Loucy (cell line): ENCODE measurements at regions not wholly inside any gene's neighbourhood (a gene's known extent, or its start where the extent isn't known, plus 50 kb on each side); places are given as distances from the start of the nearest gene placed in this dataset.

Source experiments
- H2AFZ ChIP-seq: fragments of 200-600 bp; sonication (generic); 2 replicates; pipeline ENCODE4 v1.6.0; 2016; ENCODE audit warnings: antibody characterized with exemption, mild to moderate bottlenecking, low read length, moderate library complexity
- H3F3A ChIP-seq: fragments of 200-600 bp; 2 replicates; pipeline ENCODE4 v1.6.0; 2016; ENCODE audit warnings: antibody characterized with exemption, low read depth, mild to moderate bottlenecking
- H3K27me3 ChIP-seq: fragments of 200-600 bp; sonication (generic); 2 replicates; pipeline ENCODE4 v1.6.1; 2014; ENCODE audit warnings: low read length, mild to moderate bottlenecking; ENCODE audit not compliant: insufficient read depth, poor library complexity, severe bottlenecking
- H3K36me3 ChIP-seq: fragments of 200-600 bp; sonication (generic); 2 replicates; pipeline ENCODE4 v1.6.1; 2016; ENCODE audit warnings: low read length; ENCODE audit not compliant: insufficient read depth
- H3K4me1 ChIP-seq: fragments of 200-600 bp; sonication (generic); 2 replicates; pipeline ENCODE4 v1.5.1; 2014; ENCODE audit warnings: low read length, mild to moderate bottlenecking; ENCODE audit not compliant: insufficient read depth, poor library complexity, severe bottlenecking
- H3K4me2 ChIP-seq: fragments of 200-600 bp; sonication (generic); 2 replicates; pipeline ENCODE4 v1.6.0; 2014; ENCODE audit warnings: antibody characterized with exemption, low read length, low read depth, mild to moderate bottlenecking; ENCODE audit not compliant: poor library complexity, severe bottlenecking
- H3K4me3 ChIP-seq: fragments of 200-600 bp; sonication (generic); 2 replicates; pipeline ENCODE4 v1.5.1; 2014; ENCODE audit warnings: low read length, mild to moderate bottlenecking, mixed read lengths; ENCODE audit not compliant: poor library complexity, severe bottlenecking
- H3K79me2 ChIP-seq: fragments of 200-600 bp; sonication (generic); 2 replicates; pipeline ENCODE4 v1.6.1; 2014; ENCODE audit warnings: low read length; ENCODE audit not compliant: insufficient read depth
- H3K9ac ChIP-seq: fragments of 200-600 bp; sonication (generic); 2 replicates; pipeline ENCODE4 v1.6.0; 2014; ENCODE audit warnings: mild to moderate bottlenecking, low read depth, low read length, moderate library complexity; ENCODE audit not compliant: poor library complexity, severe bottlenecking
- H3K9me2 ChIP-seq: fragments of 200-600 bp; sonication (generic); replicated peaks from 2 replicates; pipeline ENCODE4 v1.6.1; 2016; ENCODE audit warnings: low read depth, low read length, mixed read lengths
- H3K9me3 ChIP-seq: fragments of 200-600 bp; sonication (generic); 2 replicates; pipeline ENCODE4 v1.6.1; 2014; ENCODE audit warnings: mild to moderate bottlenecking, antibody characterized with exemption, low read length, low read depth; ENCODE audit not compliant: insufficient read depth
- H4K20me1 ChIP-seq: fragments of 200-600 bp; sonication (generic); 2 replicates; pipeline ENCODE4 v1.6.0; 2014; ENCODE audit warnings: antibody characterized with exemption, low read length, mild to moderate bottlenecking; ENCODE audit not compliant: insufficient read depth, poor library complexity, severe bottlenecking
- CTCF ChIP-seq: fragments of 200-600 bp; sonication (generic); conservative IDR thresholded peaks from 2 replicates; pipeline ENCODE4 v1.5.1; 2014; ENCODE audit warnings: mild to moderate bottlenecking, antibody characterized with exemption, low read length
- EZH2phosphoT487 ChIP-seq: fragments of 200-600 bp; IDR thresholded peaks from 2 replicates; pipeline ENCODE4 v1.6.1; 2018; ENCODE audit warnings: antibody characterized with exemption, mild to moderate bottlenecking, moderate library complexity, borderline replicate concordance

DNA sequence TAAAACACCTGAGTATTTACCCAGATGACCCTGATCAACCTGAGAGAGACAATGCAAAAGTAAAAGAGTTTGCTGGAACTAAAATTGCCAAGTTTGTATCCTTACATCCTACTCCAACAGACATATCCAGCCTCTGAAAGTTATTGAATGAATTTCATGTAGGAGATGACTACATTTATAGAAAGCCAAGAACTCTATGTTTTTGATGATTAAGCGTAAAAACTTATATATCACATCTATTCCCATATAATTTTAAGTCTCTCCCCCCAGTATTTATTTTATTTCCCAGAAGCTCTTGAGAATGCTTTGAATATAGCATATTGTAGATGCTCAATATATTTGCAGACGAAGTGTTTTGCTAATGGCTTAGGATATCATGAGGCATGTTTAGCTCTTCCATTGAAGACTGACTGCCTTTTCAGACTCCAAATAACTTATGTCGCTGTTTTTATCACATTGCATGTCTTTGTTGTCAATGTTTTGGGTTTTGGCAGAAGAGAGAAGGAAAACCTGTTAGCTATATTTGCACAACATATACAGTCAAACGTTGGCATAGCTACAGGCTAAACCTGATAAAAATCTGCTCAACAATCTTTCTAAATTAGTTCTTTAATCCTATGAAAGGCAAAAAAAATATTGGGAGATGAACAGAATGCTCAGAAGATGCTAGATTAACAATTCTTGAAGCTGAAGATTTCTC, 213.6 kb downstream of the DIO2 start:
- no peak overlapping the region for H3K4me2 ChIP-seq
- H3K9me3 ChIP-seq = no peaks in the 10 kb centered on the region
- no peak overlapping the region for H3K9ac ChIP-seq
- H3K36me3 ChIP-seq = no peaks in the 10 kb centered on the region
- H3K79me2 ChIP-seq = no peaks in the 10 kb centered on the region
- H3K4me1 ChIP-seq = no peaks in the 10 kb centered on the region
- H3K9me2 ChIP-seq = no peaks in the 10 kb centered on the region
- H4K20me1 ChIP-seq = no peaks in the 10 kb centered on the region
- TF ChIP-seq CTCF (no peak), EZH2phosphoT487 (no peak)
- no peaks in the 10 kb centered on the region for H3K27me3 ChIP-seq
- H2AFZ ChIP-seq = no peak overlapping the region
- no peak overlapping the region for H3K4me3 ChIP-seq
- H3F3A ChIP-seq = no peaks in the 10 kb centered on the region

- no peaks in the 10 kb centered on the region for H3K4me1 ChIP-seq
- no peak for TF ChIP-seq EZH2phosphoT487
- no peak for TF ChIP-seq CTCF
- no peaks in the 10 kb centered on the region for H3K27me3 ChIP-seq
Observed at GRCh38 chr14:79992407-79993198, 218.7 kb downstream of the DIO2 start.

GRCh38 chr14:79991866-79992265, 219.4 kb downstream of the DIO2 start:
- TF ChIP-seq EZH2phosphoT487 (no peak), CTCF (no peak)
- no peak overlapping the region for H3K4me3 ChIP-seq
- no peak overlapping the region for H3K4me2 ChIP-seq
- H3K79me2 ChIP-seq = no peaks in the 10 kb centered on the region
- no peak overlapping the region for H3K9ac ChIP-seq
- no peaks in the 10 kb centered on the region for H3K9me3 ChIP-seq
- H3K36me3 ChIP-seq = no peaks in the 10 kb centered on the region
- H3K9me2 ChIP-seq = no peaks in the 10 kb centered on the region
- no peaks in the 10 kb centered on the region for H4K20me1 ChIP-seq
- no peak overlapping the region for H2AFZ ChIP-seq
- no peaks in the 10 kb centered on the region for H3F3A ChIP-seq
- no peaks in the 10 kb centered on the region for H3K27me3 ChIP-seq
- no peaks in the 10 kb centered on the region for H3K4me1 ChIP-seq

More at GRCh38 chr14:79992407-79993198, 218.7 kb downstream of the DIO2 start:
- no peak overlapping the region for H3K9ac ChIP-seq
- H3K4me3 ChIP-seq = no peak overlapping the region
- H3K9me2 ChIP-seq = no peaks in the 10 kb centered on the region
- H2AFZ ChIP-seq = no peak overlapping the region
- H3K9me3 ChIP-seq = no peaks in the 10 kb centered on the region
- H3K4me2 ChIP-seq = no peak overlapping the region
- H3F3A ChIP-seq = no peaks in the 10 kb centered on the region
- no peaks in the 10 kb centered on the region for H3K36me3 ChIP-seq
- no peaks in the 10 kb centered on the region for H3K79me2 ChIP-seq
- H4K20me1 ChIP-seq = no peaks in the 10 kb centered on the region
